PFSK-1 (cell line): ENCODE measurements at regions not wholly inside any gene's neighbourhood (a gene's known extent, or its start where the extent isn't known, plus 50 kb on each side); places are given as distances from the start of the nearest gene placed in this dataset.

ENCODE experiments used
- POLR2AphosphoS5 ChIP-seq: IDR thresholded peaks from 2 replicates; pipeline ENCODE4 v1.6.1; 2012; ENCODE audit warnings: low read depth, mild to moderate bottlenecking, control low read depth, low read length, moderate library complexity
- SIN3A ChIP-seq: IDR thresholded peaks from 2 replicates; pipeline ENCODE4 v1.6.1; 2012; ENCODE audit warnings: mild to moderate bottlenecking, low read length, moderate library complexity, borderline replicate concordance; ENCODE audit not compliant: insufficient read depth
- TAF1 ChIP-seq: IDR thresholded peaks from 2 replicates; pipeline ENCODE4 v1.6.1; 2012; ENCODE audit warnings: low read length, control low read depth, borderline replicate concordance; ENCODE audit not compliant: insufficient read depth
- TF ChIP-seq, protein P1 (sequence below), 2 experiments: IDR thresholded peaks; 2 replicates each; pipeline versions ENCODE4 v1.6.1 to v1.8.0; 2011 to 2012; ENCODE audit warnings: low read depth in 2 of 2, low read length in 2 of 2, control low read depth in 1 of 2, inconsistent platforms in 1 of 2, mild to moderate bottlenecking in 1 of 2, moderate library complexity in 1 of 2; ENCODE audit not compliant: insufficient read depth in 1 of 2

GRCh38 chr4:123495530-123495929, 98.9 kb downstream of the SPRY1 start:
- TF ChIP-seq TAF1 (no peak), SIN3A (no peak), POLR2AphosphoS5 (no peak)
- TF ChIP-seq, protein P1, sequence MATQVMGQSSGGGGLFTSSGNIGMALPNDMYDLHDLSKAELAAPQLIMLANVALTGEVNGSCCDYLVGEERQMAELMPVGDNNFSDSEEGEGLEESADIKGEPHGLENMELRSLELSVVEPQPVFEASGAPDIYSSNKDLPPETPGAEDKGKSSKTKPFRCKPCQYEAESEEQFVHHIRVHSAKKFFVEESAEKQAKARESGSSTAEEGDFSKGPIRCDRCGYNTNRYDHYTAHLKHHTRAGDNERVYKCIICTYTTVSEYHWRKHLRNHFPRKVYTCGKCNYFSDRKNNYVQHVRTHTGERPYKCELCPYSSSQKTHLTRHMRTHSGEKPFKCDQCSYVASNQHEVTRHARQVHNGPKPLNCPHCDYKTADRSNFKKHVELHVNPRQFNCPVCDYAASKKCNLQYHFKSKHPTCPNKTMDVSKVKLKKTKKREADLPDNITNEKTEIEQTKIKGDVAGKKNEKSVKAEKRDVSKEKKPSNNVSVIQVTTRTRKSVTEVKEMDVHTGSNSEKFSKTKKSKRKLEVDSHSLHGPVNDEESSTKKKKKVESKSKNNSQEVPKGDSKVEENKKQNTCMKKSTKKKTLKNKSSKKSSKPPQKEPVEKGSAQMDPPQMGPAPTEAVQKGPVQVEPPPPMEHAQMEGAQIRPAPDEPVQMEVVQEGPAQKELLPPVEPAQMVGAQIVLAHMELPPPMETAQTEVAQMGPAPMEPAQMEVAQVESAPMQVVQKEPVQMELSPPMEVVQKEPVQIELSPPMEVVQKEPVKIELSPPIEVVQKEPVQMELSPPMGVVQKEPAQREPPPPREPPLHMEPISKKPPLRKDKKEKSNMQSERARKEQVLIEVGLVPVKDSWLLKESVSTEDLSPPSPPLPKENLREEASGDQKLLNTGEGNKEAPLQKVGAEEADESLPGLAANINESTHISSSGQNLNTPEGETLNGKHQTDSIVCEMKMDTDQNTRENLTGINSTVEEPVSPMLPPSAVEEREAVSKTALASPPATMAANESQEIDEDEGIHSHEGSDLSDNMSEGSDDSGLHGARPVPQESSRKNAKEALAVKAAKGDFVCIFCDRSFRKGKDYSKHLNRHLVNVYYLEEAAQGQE (IDR thresholded peaks at IDR 0.05; ENCODE audit: insufficient read depth in 1 of 2, low read depth in 2 of 2, low read length in 2 of 2) = no peak
